OCI-LY1 (cell line): ENCODE measurements at regions not wholly inside any gene's neighbourhood (a gene's known extent, or its start where the extent isn't known, plus 50 kb on each side); places are given as distances from the start of the nearest gene placed in this dataset.

Experiments
- H2AFZ ChIP-seq: fragments of 200-600 bp; sonication (generic), shearing (Covaris generic); 2 replicates; pipeline ENCODE4 v1.6.0; 2014; ENCODE audit warnings: antibody characterized with exemption, mild to moderate bottlenecking, low read length
- H3F3A ChIP-seq: fragments of 200-600 bp; sonication (generic), shearing (Covaris generic); 2 replicates; pipeline ENCODE4 v1.6.0; 2014; ENCODE audit warnings: mild to moderate bottlenecking, antibody characterized with exemption, low read length, moderate library complexity; ENCODE audit not compliant: insufficient read depth
- H3K27ac ChIP-seq: fragments of 200-600 bp; sonication (generic); 2 replicates; pipeline ENCODE4 v1.5.1; 2014; ENCODE audit warnings: low read length, mixed run types, mild to moderate bottlenecking, low read depth; ENCODE audit not compliant: poor library complexity, severe bottlenecking
- H3K27me3 ChIP-seq: fragments of 200-600 bp; sonication (generic); 2 replicates; pipeline ENCODE4 v1.6.0; 2014; ENCODE audit warnings: antibody characterized with exemption, mild to moderate bottlenecking, low read length, moderate library complexity; ENCODE audit not compliant: insufficient read depth
- H3K36me3 ChIP-seq: fragments of 200-600 bp; sonication (generic); 2 replicates; pipeline ENCODE4 v1.6.1; 2014; ENCODE audit warnings: mild to moderate bottlenecking, antibody characterized with exemption, low read length, moderate library complexity, mixed read lengths; ENCODE audit not compliant: insufficient read depth
- H3K4me1 ChIP-seq: fragments of 200-600 bp; sonication (generic); 2 replicates; pipeline ENCODE4 v1.5.1; 2014; ENCODE audit warnings: mild to moderate bottlenecking, low read length, moderate library complexity; ENCODE audit not compliant: insufficient read depth, severe bottlenecking
- H3K4me2 ChIP-seq: fragments of 200-600 bp; sonication (generic), shearing (Covaris generic); 2 replicates; pipeline ENCODE4 v1.6.1; 2014; ENCODE audit warnings: low read length
- H3K4me3 ChIP-seq: fragments of 200-600 bp; sonication (generic); 2 replicates; pipeline ENCODE4 v1.5.1; 2014; ENCODE audit warnings: low read length, low read depth, mild to moderate bottlenecking, mixed read lengths; ENCODE audit not compliant: poor library complexity, severe bottlenecking
- H3K79me2 ChIP-seq: fragments of 200-600 bp; shearing (Covaris generic); 2 replicates; pipeline ENCODE4 v1.6.1; 2016; ENCODE audit warnings: mixed run types, low read length, mixed read lengths; ENCODE audit not compliant: insufficient read depth
- H3K9ac ChIP-seq: fragments of 200-600 bp; sonication (generic), shearing (Covaris generic); 2 replicates; pipeline ENCODE4 v1.6.1; 2014; ENCODE audit warnings: mild to moderate bottlenecking, low read length, mixed read lengths
- H3K9me2 ChIP-seq: fragments of 200-600 bp; sonication (generic), shearing (Covaris generic); 2 replicates; pipeline ENCODE4 v1.6.1; 2014; ENCODE audit warnings: low read depth, mild to moderate bottlenecking, low read length, mixed read lengths
- H3K9me3 ChIP-seq: fragments of 200-600 bp; shearing (Covaris generic); 2 replicates; pipeline ENCODE4 v1.6.1; 2014; ENCODE audit warnings: low read length, mixed read lengths
- H4K20me1 ChIP-seq: fragments of 200-600 bp; sonication (generic), shearing (Covaris generic); 2 replicates; pipeline ENCODE4 v1.6.0; 2016; ENCODE audit warnings: mild to moderate bottlenecking, low read length; ENCODE audit not compliant: insufficient read depth
- CTCF ChIP-seq: fragments of 200-600 bp; sonication (generic), shearing (Covaris generic); IDR thresholded peaks from 2 replicates; pipeline ENCODE4 v1.5.1; 2017; ENCODE audit warnings: mild to moderate bottlenecking, antibody characterized with exemption, low read length, moderate library complexity, mixed read lengths
- EZH2 ChIP-seq: fragments of 200-600 bp; sonication (generic), shearing (Covaris generic); IDR thresholded peaks from 2 replicates; pipeline ENCODE4 v1.8.0; 2017; ENCODE audit warnings: borderline replicate concordance, mixed run types, mild to moderate bottlenecking, antibody characterized with exemption, low read length, moderate library complexity, mixed read lengths

GRCh38 chr6:66931787-66932186, 1224.8 kb upstream of the EYS start:
- Histone ChIP-seq H3K9me2 (no peaks in the 10 kb centered on the region), H2AFZ (no peak overlapping the region), H3K36me3 (no peaks in the 10 kb centered on the region), H3K9me3 (no peaks in the 10 kb centered on the region), H3K4me1 (no peaks in the 10 kb centered on the region), H3K4me3 (no peak overlapping the region), H3F3A (no peaks in the 10 kb centered on the region), H3K9ac (no peak overlapping the region), H3K27me3 (no peaks in the 10 kb centered on the region), H3K27ac (no peak overlapping the region), H4K20me1 (no peaks in the 10 kb centered on the region), H3K79me2 (no peaks in the 10 kb centered on the region), H3K4me2 (no peak overlapping the region)
- no peak for TF ChIP-seq EZH2
- no peak for TF ChIP-seq CTCF

GRCh38 chr6:66930559-66931290, 1223.7 kb upstream of the EYS start:
- Histone ChIP-seq H3K9ac (no peak overlapping the region), H3K4me2 (no peak overlapping the region), H3K4me1 (no peaks in the 10 kb centered on the region), H2AFZ (no peak overlapping the region), H3K4me3 (no peak overlapping the region), H3K9me3 (no peaks in the 10 kb centered on the region), H3K27me3 (no peaks in the 10 kb centered on the region), H3F3A (no peaks in the 10 kb centered on the region), H3K79me2 (no peaks in the 10 kb centered on the region), H4K20me1 (no peaks in the 10 kb centered on the region), H3K9me2 (no peaks in the 10 kb centered on the region), H3K36me3 (no peaks in the 10 kb centered on the region), H3K27ac (no peak overlapping the region)
- no peak for TF ChIP-seq CTCF
- no peak for TF ChIP-seq EZH2

- Histone ChIP-seq H3K9me2 (no peaks in the 10 kb centered on the region), H3K9ac (no peak overlapping the region), H4K20me1 (no peaks in the 10 kb centered on the region), H3K27ac (no peak overlapping the region), H3K4me3 (no peak overlapping the region), H3K4me2 (peak overlapping the region; percentile 29; the same call in 1 of the 2 replicates), H3K9me3 (peaks cover 3% of the 10 kb centered on the region; the same call in 1 of the 2 replicates), H3K79me2 (no peaks in the 10 kb centered on the region), H3K4me1 (no peaks in the 10 kb centered on the region), H3K36me3 (no peaks in the 10 kb centered on the region), H2AFZ (0 out of 2 replicates have a peak overlapping the region, but pooled peaks have one; percentile 35), H3K27me3 (no peaks in the 10 kb centered on the region), H3F3A (no peaks in the 10 kb centered on the region)
- TF ChIP-seq CTCF (peak; percentile 58), EZH2 (no peak)
Observed at GRCh38 chr6:66926060-66926459, 1219.0 kb upstream of the EYS start.
